Ascending aorta (tissue), 2 donors: ENCODE measurements at regions not wholly inside any gene's neighbourhood (a gene's known extent, or its start where the extent isn't known, plus 50 kb on each side); places are given as distances from the start of the nearest gene placed in this dataset.

Experiments used
- DNase-seq, 2 donors: peaks; one replicate each; pipeline ENCODE4 v3.0.0-alpha.2; 2019; ENCODE audit warnings: low spot score in 2 of 2
- H3K27ac ChIP-seq, 2 donors: fragments of 200-600 bp; sonication (generic); one replicate each; pipeline ENCODE4 v1.5.1; 2016 to 2017; ENCODE audit warnings: mild to moderate bottlenecking in 1 of 2
- H3K27me3 ChIP-seq: fragments of 200-600 bp; sonication (generic); one replicate; pipeline ENCODE4 v1.5.1; 2017
- H3K36me3 ChIP-seq, 2 donors: fragments of 200-600 bp; sonication (generic); one replicate each; pipeline ENCODE4 v1.5.1; 2016
- H3K4me1 ChIP-seq, 2 donors: fragments of 200-600 bp; sonication (generic); one replicate each; pipeline ENCODE4 v1.5.1; 2016 to 2017; ENCODE audit warnings: mild to moderate bottlenecking in 1 of 2
- H3K4me3 ChIP-seq, 2 donors: fragments of 200-600 bp; sonication (generic); one replicate each; pipeline ENCODE4 v1.5.1; 2016 to 2017; ENCODE audit warnings: mild to moderate bottlenecking in 1 of 2
- H3K9me3 ChIP-seq, 2 donors: fragments of 200-600 bp; sonication (generic); one replicate each; pipeline ENCODE4 v1.5.1; 2016
- intact Hi-C: fragments of 100-400 bp; cut with DNase I; formaldehyde crosslinking; loops from one replicate; pipeline ENCODE4 v1.15.1; 2023
- TF ChIP-seq, protein P1 (sequence below), 3 experiments: fragments of 200-600 bp in 2 of 3; fragments of 450-650 bp in 1 of 3; sonication (generic) in 2 of 3; IDR thresholded peaks; one replicate each; pipeline ENCODE4 v1.5.1; 2016 to 2019; ENCODE audit warnings: antibody characterized with exemption in 3 of 3, mild to moderate bottlenecking in 1 of 3, moderate library complexity in 1 of 3

DNA sequence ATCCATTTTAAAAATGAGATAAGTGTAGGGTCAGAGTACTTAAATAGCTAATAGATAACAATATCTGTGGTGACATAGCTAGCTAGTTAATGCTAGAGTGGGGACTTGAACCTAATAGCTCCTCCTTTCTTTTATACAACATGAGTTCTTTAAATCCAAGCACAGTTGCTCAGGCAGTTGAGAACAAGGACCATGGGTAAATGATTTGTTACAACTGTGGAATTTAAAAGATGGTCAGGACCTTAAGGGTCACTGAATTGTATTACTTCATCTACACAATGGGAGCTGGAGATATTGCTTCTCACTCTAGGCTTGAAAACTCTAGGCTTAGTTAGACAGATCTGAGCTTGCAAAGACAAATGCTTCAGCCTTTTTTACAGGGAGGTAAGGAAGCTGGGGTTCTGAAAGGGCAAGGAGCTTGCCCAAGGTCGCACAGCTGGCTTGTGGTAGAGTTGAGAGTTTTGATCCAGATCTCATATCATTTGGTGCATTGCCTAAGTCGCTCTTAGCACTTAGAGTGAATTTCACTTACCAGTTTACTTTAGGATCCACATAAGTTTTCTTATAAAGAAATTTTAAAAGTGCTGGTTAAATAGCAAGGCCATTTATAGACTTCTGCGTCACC is 90.2 kb downstream of the EDEM1 start:
- H3K27ac ChIP-seq: no peak overlapping the region
- no peak overlapping the region for H3K4me3 ChIP-seq
- intact Hi-C loops: no loop called here
- TF ChIP-seq, protein P1, sequence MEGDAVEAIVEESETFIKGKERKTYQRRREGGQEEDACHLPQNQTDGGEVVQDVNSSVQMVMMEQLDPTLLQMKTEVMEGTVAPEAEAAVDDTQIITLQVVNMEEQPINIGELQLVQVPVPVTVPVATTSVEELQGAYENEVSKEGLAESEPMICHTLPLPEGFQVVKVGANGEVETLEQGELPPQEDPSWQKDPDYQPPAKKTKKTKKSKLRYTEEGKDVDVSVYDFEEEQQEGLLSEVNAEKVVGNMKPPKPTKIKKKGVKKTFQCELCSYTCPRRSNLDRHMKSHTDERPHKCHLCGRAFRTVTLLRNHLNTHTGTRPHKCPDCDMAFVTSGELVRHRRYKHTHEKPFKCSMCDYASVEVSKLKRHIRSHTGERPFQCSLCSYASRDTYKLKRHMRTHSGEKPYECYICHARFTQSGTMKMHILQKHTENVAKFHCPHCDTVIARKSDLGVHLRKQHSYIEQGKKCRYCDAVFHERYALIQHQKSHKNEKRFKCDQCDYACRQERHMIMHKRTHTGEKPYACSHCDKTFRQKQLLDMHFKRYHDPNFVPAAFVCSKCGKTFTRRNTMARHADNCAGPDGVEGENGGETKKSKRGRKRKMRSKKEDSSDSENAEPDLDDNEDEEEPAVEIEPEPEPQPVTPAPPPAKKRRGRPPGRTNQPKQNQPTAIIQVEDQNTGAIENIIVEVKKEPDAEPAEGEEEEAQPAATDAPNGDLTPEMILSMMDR (IDR thresholded peaks at IDR 0.05): no peak
- DNase-seq: no peak
- peaks cover 0 to 11% of the 10 kb centered on the region in 2 donors for H3K9me3 ChIP-seq
- H3K4me1 ChIP-seq: no peaks in the 10 kb centered on the region
- no peaks in the 10 kb centered on the region for H3K27me3 ChIP-seq
- H3K36me3 ChIP-seq: no peaks in the 10 kb centered on the region

DNA sequence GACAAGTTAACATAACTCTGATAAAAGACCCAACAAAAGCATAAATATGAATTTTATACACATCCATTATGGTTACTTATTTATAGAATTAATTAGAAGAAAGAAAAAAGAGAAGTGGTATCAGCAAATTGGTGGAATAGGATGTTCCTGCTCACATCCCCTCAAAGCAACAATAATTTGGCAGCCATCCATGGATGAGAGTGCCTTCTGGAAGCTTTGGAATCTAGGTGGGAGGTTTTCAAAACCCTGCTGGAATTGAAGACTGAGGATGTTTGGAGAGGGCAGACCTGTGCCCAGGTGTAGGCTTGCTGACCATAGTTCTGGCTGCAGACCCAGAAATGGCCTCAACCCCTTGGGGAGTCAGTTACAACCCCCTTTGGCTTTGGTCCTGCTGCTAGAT is 91.2 kb downstream of the EDEM1 start:
- no peak for DNase-seq
- no peaks in the 10 kb centered on the region for H3K27me3 ChIP-seq
- TF ChIP-seq, protein P1 (IDR thresholded peaks at IDR 0.05): no peak

DNA sequence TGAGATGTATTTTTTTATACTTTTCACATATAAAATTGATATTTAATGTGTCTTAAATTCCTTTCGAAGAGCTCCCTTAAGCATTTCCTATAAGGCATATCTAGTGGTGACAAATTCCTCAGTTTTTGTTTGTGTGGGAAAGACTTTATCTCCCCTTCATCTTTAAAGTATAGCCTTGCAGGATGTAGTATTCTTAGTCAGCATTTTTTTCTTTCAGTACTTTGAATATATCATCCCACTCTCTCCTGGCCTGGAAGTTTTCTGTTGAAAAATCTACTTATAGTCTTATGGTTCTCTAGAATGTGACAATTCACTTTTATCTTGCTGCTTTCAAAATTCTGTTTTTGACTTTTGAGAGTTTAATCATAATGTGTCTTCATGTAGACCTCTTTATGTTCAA is 95.2 kb downstream of the EDEM1 start:
- Histone ChIP-seq H3K36me3 (no peaks in the 10 kb centered on the region), H3K27me3 (no peaks in the 10 kb centered on the region), H3K4me1 (no peaks in the 10 kb centered on the region), H3K4me3 (no peak overlapping the region), H3K9me3 (peaks cover 0 to 13% of the 10 kb centered on the region in 2 donors), H3K27ac (no peak overlapping the region)
- DNase-seq: no peak
- TF ChIP-seq, protein P1 (IDR thresholded peaks at IDR 0.05): no peak
- intact Hi-C loops: no loop called here

More for the DNA sequence above, 91.2 kb downstream of the EDEM1 start:
- H3K27ac ChIP-seq: no peak overlapping the region
- H3K4me1 ChIP-seq: no peaks in the 10 kb centered on the region
- H3K9me3 ChIP-seq: peaks cover 0 to 11% of the 10 kb centered on the region in 2 donors
- no peaks in the 10 kb centered on the region for H3K36me3 ChIP-seq
- intact Hi-C loops: no loop called here
- H3K4me3 ChIP-seq: no peak overlapping the region

DNA sequence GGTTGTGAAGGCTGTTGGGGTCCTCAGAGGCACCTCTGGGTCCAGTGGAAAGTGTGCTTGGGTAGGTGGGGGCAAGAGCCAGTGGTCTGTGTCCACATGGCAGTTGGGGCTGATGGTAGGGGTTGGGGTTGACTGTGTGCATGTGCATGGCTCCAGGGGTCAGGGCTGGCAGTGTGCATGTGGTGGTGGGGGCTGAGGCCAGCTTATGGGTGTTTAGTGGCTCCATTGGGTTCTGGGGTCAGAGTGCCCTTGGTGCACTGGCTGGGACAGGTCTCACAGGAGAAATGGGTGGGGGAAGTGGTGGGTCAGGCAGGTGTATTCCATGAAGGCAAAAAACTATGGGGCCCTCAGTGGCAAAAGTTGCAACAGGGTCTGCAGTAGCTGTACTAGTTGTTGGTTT is 97.9 kb downstream of the EDEM1 start:
- H3K4me1 ChIP-seq: no peaks in the 10 kb centered on the region
- intact Hi-C loops: no loop called here
- no peak overlapping the region for H3K27ac ChIP-seq
- no peaks in the 10 kb centered on the region for H3K36me3 ChIP-seq
- no peak for DNase-seq
- no peak overlapping the region for H3K4me3 ChIP-seq
- TF ChIP-seq, protein P1 (IDR thresholded peaks at IDR 0.05): no peak
- H3K9me3 ChIP-seq: peaks cover 0 to 16% of the 10 kb centered on the region in 2 donors
- H3K27me3 ChIP-seq: no peaks in the 10 kb centered on the region

DNA sequence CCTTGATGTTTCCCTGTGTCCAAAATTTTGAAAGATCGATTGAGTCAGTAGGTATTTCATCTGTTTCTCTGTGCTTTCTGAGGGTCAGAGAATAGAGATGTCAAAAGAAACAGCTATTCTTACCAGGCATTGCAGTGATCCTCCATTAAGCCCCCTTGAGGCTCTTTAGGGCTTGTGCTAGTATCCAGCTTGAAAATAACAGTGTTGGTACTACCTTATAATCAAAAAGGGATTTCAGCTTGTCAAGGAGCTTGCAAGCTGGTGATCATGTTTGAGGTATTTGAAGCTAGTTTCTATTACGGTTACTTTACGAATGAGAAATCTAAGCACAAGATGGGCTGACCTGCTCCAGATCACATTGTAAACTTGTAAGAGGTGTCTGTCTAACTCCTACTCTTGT is 103.4 kb downstream of the EDEM1 start:
- no peak overlapping the region for H3K4me3 ChIP-seq
- no peaks in the 10 kb centered on the region for H3K4me1 ChIP-seq
- DNase-seq: no peak
- no peaks in the 10 kb centered on the region for H3K36me3 ChIP-seq
- H3K9me3 ChIP-seq: peaks cover 0 to 5% of the 10 kb centered on the region in 2 donors
- TF ChIP-seq, protein P1 (IDR thresholded peaks at IDR 0.05): no peak
- H3K27me3 ChIP-seq: no peaks in the 10 kb centered on the region
- no peak overlapping the region for H3K27ac ChIP-seq
- intact Hi-C loops: no loop called here

DNA sequence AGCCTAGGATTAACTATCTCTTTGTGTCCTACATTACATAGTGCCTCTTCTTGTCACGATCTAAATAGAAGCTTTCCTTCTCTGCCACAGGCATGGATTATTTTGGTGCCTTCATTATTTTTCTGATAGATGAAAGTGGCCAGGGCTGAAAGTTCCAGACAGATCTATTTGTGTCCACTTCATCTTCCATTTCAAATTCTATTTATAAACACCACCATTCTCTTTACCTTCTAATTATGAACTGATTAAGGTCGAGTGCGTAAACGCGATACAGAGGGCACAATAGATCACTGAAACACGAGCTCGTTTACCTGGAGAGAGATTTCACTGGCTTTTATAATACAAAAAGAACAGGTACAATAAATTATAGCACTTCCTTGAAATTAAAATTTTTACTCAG is 105.0 kb downstream of the EDEM1 start:
- no peaks in the 10 kb centered on the region for H3K27me3 ChIP-seq
- TF ChIP-seq, protein P1 (IDR thresholded peaks at IDR 0.05): no peak
- DNase-seq: no peak
- intact Hi-C loops: no loop called here
- no peak overlapping the region for H3K4me3 ChIP-seq
- H3K9me3 ChIP-seq: peaks cover 0 to 5% of the 10 kb centered on the region in 2 donors
- H3K36me3 ChIP-seq: no peaks in the 10 kb centered on the region
- H3K27ac ChIP-seq: no peak overlapping the region
- no peaks in the 10 kb centered on the region for H3K4me1 ChIP-seq
